ENCODE measurements at regions not wholly inside any gene's neighbourhood (a gene's known extent, or its start where the extent isn't known, plus 50 kb on each side); places are given as distances from the start of the nearest gene placed in this dataset.

GRCh38 chr11:69928975-69929374 is 109.8 kb upstream of the FGF3 start:
- CTCF ChIA-PET, result interaction anchor here (0.8 kb wide), 1 partner anchor 267 kb away, joined by 4 read pairs; no protein-coding TSS in a partner anchor
- TF ChIP-seq CTCF (IDR thresholded peaks at IDR 0.05; ENCODE audit: unreplicated experiment), result no peak
- intact Hi-C loops (cut with micrococcal nuclease; ENCODE audit: unreplicated experiment), result no loop called here
- no peak overlapping the region for H3K27ac Mint-ChIP-seq (ENCODE audit: unreplicated experiment)
- no peaks in the 10 kb centered on the region for H3K9me3 Mint-ChIP-seq (ENCODE audit: low read depth, unreplicated experiment)
- peaks cover 17% of the 10 kb centered on the region for H3K27me3 Mint-ChIP-seq (ENCODE audit: unreplicated experiment)
- DNase-seq, result no peak
- BruUV-seq (replicated peaks), result no TSS peak
- no peak overlapping the region for H3K4me3 Mint-ChIP-seq (ENCODE audit: low read depth, unreplicated experiment)
- no peaks in the 10 kb centered on the region for H3K36me3 Mint-ChIP-seq (ENCODE audit: insufficient read depth, unreplicated experiment)
- no peaks in the 10 kb centered on the region for H3K4me1 Mint-ChIP-seq (ENCODE audit: low read depth, unreplicated experiment)

- intact Hi-C loops (cut with micrococcal nuclease; ENCODE audit: unreplicated experiment), result no loop called here
- Mint-ChIP-seq H3K4me1 (ENCODE audit: low read depth, unreplicated experiment) (peaks cover 9% of the 10 kb centered on the region), H3K9me3 (ENCODE audit: low read depth, unreplicated experiment) (no peaks in the 10 kb centered on the region), H3K4me3 (ENCODE audit: low read depth, unreplicated experiment) (no peak overlapping the region), H3K27me3 (ENCODE audit: unreplicated experiment) (peaks cover 3% of the 10 kb centered on the region), H3K27ac (ENCODE audit: unreplicated experiment) (no peak overlapping the region), H3K36me3 (ENCODE audit: insufficient read depth, unreplicated experiment) (peaks cover 3% of the 10 kb centered on the region)
- no peak for TF ChIP-seq CTCF (IDR thresholded peaks at IDR 0.05; ENCODE audit: unreplicated experiment)
- no peak for DNase-seq
- no TSS peak for BruUV-seq (replicated peaks)
- CTCF ChIA-PET, result no interaction called here
These were observed 111.2 kb upstream of the FGF3 start for GRCh38 chr11:69930081-69931059.

GRCh38 chr11:69931060-69931910 is 112.1 kb upstream of the FGF3 start:
- Mint-ChIP-seq H3K4me3 (ENCODE audit: low read depth, unreplicated experiment) (no peak overlapping the region), H3K4me1 (ENCODE audit: low read depth, unreplicated experiment) (peaks cover 18% of the 10 kb centered on the region), H3K27ac (ENCODE audit: unreplicated experiment) (no peak overlapping the region), H3K27me3 (ENCODE audit: unreplicated experiment) (no peaks in the 10 kb centered on the region), H3K36me3 (ENCODE audit: insufficient read depth, unreplicated experiment) (peaks cover 4% of the 10 kb centered on the region), H3K9me3 (ENCODE audit: low read depth, unreplicated experiment) (no peaks in the 10 kb centered on the region)
- CTCF ChIA-PET, result no interaction called here
- intact Hi-C loops (cut with micrococcal nuclease; ENCODE audit: unreplicated experiment), result no loop called here
- no peak for TF ChIP-seq CTCF (IDR thresholded peaks at IDR 0.05; ENCODE audit: unreplicated experiment)
- no peak for DNase-seq
- no TSS peak for BruUV-seq (replicated peaks)

GRCh38 chr11:69931994-69932910 is 113.0 kb upstream of the FGF3 start:
- H3K27me3 Mint-ChIP-seq (ENCODE audit: unreplicated experiment), result no peaks in the 10 kb centered on the region
- H3K9me3 Mint-ChIP-seq (ENCODE audit: low read depth, unreplicated experiment), result no peaks in the 10 kb centered on the region
- peaks cover 18% of the 10 kb centered on the region for H3K4me1 Mint-ChIP-seq (ENCODE audit: low read depth, unreplicated experiment)
- DNase-seq, result no peak
- CTCF ChIA-PET, result no interaction called here
- peaks cover 4% of the 10 kb centered on the region for H3K36me3 Mint-ChIP-seq (ENCODE audit: insufficient read depth, unreplicated experiment)
- H3K4me3 Mint-ChIP-seq (ENCODE audit: low read depth, unreplicated experiment), result no peak overlapping the region
- intact Hi-C loops (cut with micrococcal nuclease; ENCODE audit: unreplicated experiment), result no loop called here
- no peak for TF ChIP-seq CTCF (IDR thresholded peaks at IDR 0.05; ENCODE audit: unreplicated experiment)
- no peak overlapping the region for H3K27ac Mint-ChIP-seq (ENCODE audit: unreplicated experiment)
- no TSS peak for BruUV-seq (replicated peaks)
